OCI-LY1 (cell line): ENCODE measurements at regions not wholly inside any gene's neighbourhood (a gene's known extent, or its start where the extent isn't known, plus 50 kb on each side); places are given as distances from the start of the nearest gene placed in this dataset.

ENCODE experiments used
- CTCF ChIP-seq: fragments of 200-600 bp; sonication (generic), shearing (Covaris generic); IDR thresholded peaks from 2 replicates; pipeline ENCODE4 v1.5.1; 2017; ENCODE audit warnings: mild to moderate bottlenecking, antibody characterized with exemption, low read length, moderate library complexity, mixed read lengths
- EZH2 ChIP-seq: fragments of 200-600 bp; sonication (generic), shearing (Covaris generic); IDR thresholded peaks from 2 replicates; pipeline ENCODE4 v1.8.0; 2017; ENCODE audit warnings: borderline replicate concordance, mixed run types, mild to moderate bottlenecking, antibody characterized with exemption, low read length, moderate library complexity, mixed read lengths

GRCh38 chr13:63088226-63088625 is 1672.6 kb upstream of the PCDH20 start:
- no peak for TF ChIP-seq CTCF
- no peak for TF ChIP-seq EZH2
